ENCODE measurements at regions not wholly inside any gene's neighbourhood (a gene's known extent, or its start where the extent isn't known, plus 50 kb on each side); places are given as distances from the start of the nearest gene placed in this dataset.

- H3K9me3 Mint-ChIP-seq, result no peaks in the 10 kb centered on the region
- H3K27ac Mint-ChIP-seq, result no peak overlapping the region
- DNase-seq (no peak), ATAC-seq (ENCODE audit: low read depth) (no peak)
- ChIA-PET CTCF (no interaction called here), POLR2A (no interaction called here)
- intact Hi-C loops (cut with micrococcal nuclease), result no loop called here
- TF ChIP-seq CTCF (IDR thresholded peaks at IDR 0.05), result no peak
- H3K27me3 Mint-ChIP-seq, result no peaks in the 10 kb centered on the region
- no peaks in the 10 kb centered on the region for H3K4me1 Mint-ChIP-seq
- H3K4me3 Mint-ChIP-seq, result no peak overlapping the region
- no peaks in the 10 kb centered on the region for H3K36me3 Mint-ChIP-seq (ENCODE audit: low read depth)
These were observed 130.6 kb downstream of the TENT4A start for GRCh38 chr5:6843821-6844220.

GRCh38 chr5:6845856-6846255, 132.6 kb downstream of the TENT4A start:
- H3K36me3 Mint-ChIP-seq (ENCODE audit: low read depth), result no peaks in the 10 kb centered on the region
- H3K4me3 Mint-ChIP-seq, result no peak overlapping the region
- intact Hi-C loops (cut with micrococcal nuclease), result no loop called here
- H3K4me1 Mint-ChIP-seq, result no peaks in the 10 kb centered on the region
- no peaks in the 10 kb centered on the region for H3K27me3 Mint-ChIP-seq
- ATAC-seq (ENCODE audit: low read depth), result no peak
- ChIA-PET CTCF (no interaction called here), POLR2A (no interaction called here)
- DNase-seq, result no peak
- TF ChIP-seq CTCF (IDR thresholded peaks at IDR 0.05), result no peak
- no peak overlapping the region for H3K27ac Mint-ChIP-seq
- H3K9me3 Mint-ChIP-seq, result no peaks in the 10 kb centered on the region

GRCh38 chr5:6847870-6848269, 134.6 kb downstream of the TENT4A start:
- ChIA-PET POLR2A (no interaction called here), CTCF (no interaction called here)
- H3K27ac Mint-ChIP-seq, result no peak overlapping the region
- H3K4me1 Mint-ChIP-seq, result no peaks in the 10 kb centered on the region
- intact Hi-C loops (cut with micrococcal nuclease), result no loop called here
- H3K4me3 Mint-ChIP-seq, result no peak overlapping the region
- DNase-seq (no peak), ATAC-seq (ENCODE audit: low read depth) (no peak)
- peaks cover under 1% of the 10 kb centered on the region for H3K9me3 Mint-ChIP-seq
- H3K27me3 Mint-ChIP-seq, result no peaks in the 10 kb centered on the region
- no peak for TF ChIP-seq CTCF (IDR thresholded peaks at IDR 0.05)
- H3K36me3 Mint-ChIP-seq (ENCODE audit: low read depth), result no peaks in the 10 kb centered on the region

- Mint-ChIP-seq H3K4me3 (no peak overlapping the region), H3K27ac (no peak overlapping the region), H3K4me1 (no peaks in the 10 kb centered on the region), H3K27me3 (no peaks in the 10 kb centered on the region), H3K36me3 (ENCODE audit: low read depth) (no peaks in the 10 kb centered on the region), H3K9me3 (peaks cover 6% of the 10 kb centered on the region)
- TF ChIP-seq CTCF (IDR thresholded peaks at IDR 0.05), result no peak
- DNase-seq, result no peak
- ChIA-PET CTCF (interaction anchor here (0.7 kb wide), 1 partner anchor 851 kb away, joined by 5 read pairs; no protein-coding TSS in a partner anchor), POLR2A (no interaction called here)
- intact Hi-C loops (cut with micrococcal nuclease), result no loop called here
- ATAC-seq (ENCODE audit: low read depth), result no peak
These were observed 136.3 kb downstream of the TENT4A start for GRCh38 chr5:6849316-6850105.

- Mint-ChIP-seq H3K9me3 (peaks cover 6% of the 10 kb centered on the region), H3K36me3 (ENCODE audit: low read depth) (no peaks in the 10 kb centered on the region), H3K4me3 (no peak overlapping the region), H3K4me1 (no peaks in the 10 kb centered on the region), H3K27ac (no peak overlapping the region), H3K27me3 (no peaks in the 10 kb centered on the region)
- intact Hi-C loops (cut with micrococcal nuclease), result no loop called here
- ATAC-seq (ENCODE audit: low read depth) (no peak), DNase-seq (no peak)
- POLR2A ChIA-PET, result no interaction called here
- CTCF ChIA-PET, result no interaction called here
- TF ChIP-seq CTCF (IDR thresholded peaks at IDR 0.05), result no peak
These were observed 136.8 kb downstream of the TENT4A start for GRCh38 chr5:6850106-6850432.
